Endothelial cell of umbilical vein (primary cell): ENCODE measurements at regions not wholly inside any gene's neighbourhood (a gene's known extent, or its start where the extent isn't known, plus 50 kb on each side); places are given as distances from the start of the nearest gene placed in this dataset.

ENCODE experiments used
- BruUV-seq: library from RNA; stranded (reverse); fragments of 400-500 nt; replicated peaks from 2 replicates; lab custom pipeline; 2021; lab: Mats Ljungman, UMichigan
- CTCF ChIA-PET: fragments of 300-600, 350-600 bp; sonication (Branson Sonifier 250); formaldehyde crosslinking; loops from one replicate; lab custom pipeline; 2021; ENCODE audit warnings: antibody characterized with exemption, inconsistent platforms; lab: Charles Lee
- POLR2A ChIA-PET: fragments of 300-600, 350-600 bp; sonication (Branson Sonifier 250); formaldehyde crosslinking; loops from one replicate; lab custom pipeline; 2021; ENCODE audit warnings: antibody characterized with exemption, inconsistent platforms; lab: Charles Lee
- DNase-seq: peaks from one replicate; pipeline ENCODE4 v3.0.0-alpha.2; 2011; ENCODE audit warnings: low read depth, low spot score
- FAIRE-seq: peaks from 2 replicates; lab custom pipeline; 2011; peaks lifted over from hg19 to GRCh38; lab: Jason Lieb, UNC
- H2AFZ ChIP-seq: 2 replicates; pipeline ENCODE4 v1.6.0; 2012; ENCODE audit warnings: low read depth, low read length, control low read depth, inconsistent platforms
- H3K27ac ChIP-seq: 2 replicates; pipeline ENCODE4 v1.5.1; 2011; ENCODE audit warnings: low read depth, mild to moderate bottlenecking, control low read depth, low read length, moderate library complexity; ENCODE audit not compliant: insufficient read depth
- H3K27me3 ChIP-seq, 2 experiments: 2 replicates each; pipeline versions ENCODE4 v1.6.0 to v1.6.1; 2011; ENCODE audit warnings: low read length in 2 of 2, mixed read lengths in 1 of 2; ENCODE audit not compliant: control insufficient read depth in 2 of 2, insufficient read depth in 2 of 2
- H3K36me3 ChIP-seq, 2 experiments: 2 replicates in 1 of 2; 3 replicates in 1 of 2; pipeline ENCODE4 v1.5.1; 2011; ENCODE audit warnings: low read length in 2 of 2, mild to moderate bottlenecking in 1 of 2, moderate library complexity in 1 of 2; ENCODE audit not compliant: control insufficient read depth in 2 of 2, insufficient read depth in 2 of 2; ENCODE audit errors: extremely low read depth in 1 of 2
- H3K4me1 ChIP-seq: 3 replicates; pipeline ENCODE4 v1.5.1; 2011; ENCODE audit warnings: mild to moderate bottlenecking, low read length; ENCODE audit not compliant: control insufficient read depth, insufficient read depth; ENCODE audit errors: extremely low read depth
- H3K4me2 ChIP-seq: 2 replicates; pipeline ENCODE4 v1.6.1; 2011; ENCODE audit warnings: low read length, control low read depth, mixed read lengths; ENCODE audit not compliant: insufficient read depth
- H3K4me3 ChIP-seq, 3 experiments: fragments of 200-600 bp in 1 of 3; sonication (generic), shearing (Covaris generic) in 1 of 3; replicated peaks in 1 of 3; 2 replicates each; pipeline ENCODE4 v1.5.1; 2011 to 2016; ENCODE audit warnings: control low read depth in 3 of 3, low read length in 3 of 3, mild to moderate bottlenecking in 2 of 3, inconsistent platforms in 1 of 3, low read depth in 1 of 3, moderate library complexity in 1 of 3; ENCODE audit not compliant: insufficient read depth in 1 of 3
- H3K79me2 ChIP-seq: 2 replicates; pipeline ENCODE4 v1.6.0; 2012; ENCODE audit warnings: low read length, inconsistent platforms; ENCODE audit not compliant: control insufficient read depth, insufficient read depth
- H3K9ac ChIP-seq: replicated peaks from 2 replicates; pipeline ENCODE3; 2011; ENCODE audit warnings: low read length, control low read depth; ENCODE audit not compliant: insufficient read depth; ENCODE audit errors: extremely low read depth
- H3K9me1 ChIP-seq: replicated peaks from 3 replicates; pipeline ENCODE4 v1.6.0; 2011; ENCODE audit warnings: mild to moderate bottlenecking, low read length; ENCODE audit not compliant: control insufficient read depth, insufficient read depth; ENCODE audit errors: extremely low read depth
- H3K9me3 ChIP-seq: replicated peaks from 2 replicates; pipeline ENCODE4 v1.5.1; 2012; ENCODE audit warnings: low read length, inconsistent platforms; ENCODE audit not compliant: control insufficient read depth, insufficient read depth
- H4K20me1 ChIP-seq: replicated peaks from 2 replicates; pipeline ENCODE3; 2011; ENCODE audit warnings: mild to moderate bottlenecking, low read length; ENCODE audit not compliant: control insufficient read depth, insufficient read depth; ENCODE audit errors: extremely low read depth
- GATA2 ChIP-seq: IDR thresholded peaks from 2 replicates; pipeline ENCODE4 v1.7.0; 2011; ENCODE audit warnings: low read depth, mild to moderate bottlenecking, moderate library complexity, mixed read lengths, low read length; ENCODE audit not compliant: insufficient read length, insufficient read depth
- JUN ChIP-seq: IDR thresholded peaks from 2 replicates; pipeline ENCODE4 v1.6.1; 2011; ENCODE audit warnings: borderline replicate concordance, low read depth; ENCODE audit not compliant: insufficient read length, insufficient read depth
- MYC ChIP-seq: IDR thresholded peaks from one replicate; pipeline ENCODE4 v1.6.1; 2011; ENCODE audit warnings: mild to moderate bottlenecking, low read depth, low read length
- dilution Hi-C: fragments of 300-500 bp; cut with MboI; formaldehyde crosslinking; loops from one replicate; pipeline ENCODE4 v1.15.0; 2019; ENCODE audit warnings: low sequenced_read_pairs; ENCODE audit not compliant: extremely low pct_ligation_motif_present
- intact Hi-C: fragments of 100-400 bp; cut with micrococcal nuclease; formaldehyde crosslinking; loops from one replicate; pipeline ENCODE4 v1.10.0; 2022
- TF ChIP-seq, protein P1 (sequence below), 2 donors: IDR thresholded peaks; 1 replicate in 1 of 2; 2 replicates in 1 of 2; pipeline ENCODE4 v1.5.1; 2011; ENCODE audit warnings: low read length in 2 of 2, mild to moderate bottlenecking in 2 of 2, moderate library complexity in 2 of 2, control low read depth in 1 of 2, inconsistent platforms in 1 of 2, low read depth in 1 of 2; ENCODE audit not compliant: insufficient read depth in 1 of 2; ENCODE audit errors: extremely low read depth in 1 of 2

- no peaks in the 10 kb centered on the region for H3K4me1 ChIP-seq
- dilution Hi-C loops, result no loop called here
- no peak overlapping the region for H2AFZ ChIP-seq
- H3K36me3 ChIP-seq, result no peaks in the 10 kb centered on the region
- intact Hi-C loops, result loop anchor here (10.0 kb wide), 1 partner anchor 56 kb away; no protein-coding TSS in a partner anchor
- no peak overlapping the region for H3K27ac ChIP-seq
- H3K79me2 ChIP-seq, result no peaks in the 10 kb centered on the region
- no peak overlapping the region for H3K4me2 ChIP-seq
- ChIA-PET POLR2A (no interaction called here), CTCF (interaction anchor here (1.1 kb wide), 1 partner anchor 513 kb away, joined by 3 read pairs; no protein-coding TSS in a partner anchor)
- no TSS peak for BruUV-seq
- H3K27me3 ChIP-seq, result no peaks in the 10 kb centered on the region
- H4K20me1 ChIP-seq, result no peaks in the 10 kb centered on the region
- no peaks in the 10 kb centered on the region for H3K9me1 ChIP-seq
- H3K4me3 ChIP-seq, result no peak overlapping the region
- FAIRE-seq (no peak), DNase-seq (no peak)
- no peak overlapping the region for H3K9ac ChIP-seq
- H3K9me3 ChIP-seq, result no peaks in the 10 kb centered on the region
- TF ChIP-seq GATA2 (no peak), MYC (no peak), JUN (no peak)
- TF ChIP-seq, protein P1, sequence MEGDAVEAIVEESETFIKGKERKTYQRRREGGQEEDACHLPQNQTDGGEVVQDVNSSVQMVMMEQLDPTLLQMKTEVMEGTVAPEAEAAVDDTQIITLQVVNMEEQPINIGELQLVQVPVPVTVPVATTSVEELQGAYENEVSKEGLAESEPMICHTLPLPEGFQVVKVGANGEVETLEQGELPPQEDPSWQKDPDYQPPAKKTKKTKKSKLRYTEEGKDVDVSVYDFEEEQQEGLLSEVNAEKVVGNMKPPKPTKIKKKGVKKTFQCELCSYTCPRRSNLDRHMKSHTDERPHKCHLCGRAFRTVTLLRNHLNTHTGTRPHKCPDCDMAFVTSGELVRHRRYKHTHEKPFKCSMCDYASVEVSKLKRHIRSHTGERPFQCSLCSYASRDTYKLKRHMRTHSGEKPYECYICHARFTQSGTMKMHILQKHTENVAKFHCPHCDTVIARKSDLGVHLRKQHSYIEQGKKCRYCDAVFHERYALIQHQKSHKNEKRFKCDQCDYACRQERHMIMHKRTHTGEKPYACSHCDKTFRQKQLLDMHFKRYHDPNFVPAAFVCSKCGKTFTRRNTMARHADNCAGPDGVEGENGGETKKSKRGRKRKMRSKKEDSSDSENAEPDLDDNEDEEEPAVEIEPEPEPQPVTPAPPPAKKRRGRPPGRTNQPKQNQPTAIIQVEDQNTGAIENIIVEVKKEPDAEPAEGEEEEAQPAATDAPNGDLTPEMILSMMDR (IDR thresholded peaks at IDR 0.05; ENCODE audit: extremely low read depth in 1 of 2, insufficient read depth in 1 of 2, low read depth in 1 of 2, low read length in 2 of 2), result no peak
These were observed 459.1 kb downstream of the DMAC1 start for GRCh38 chr9:7340451-7340850.

GRCh38 chr9:7338586-7339281 is 460.8 kb downstream of the DMAC1 start:
- FAIRE-seq, result no peak
- no peak overlapping the region for H3K4me3 ChIP-seq
- no peaks in the 10 kb centered on the region for H3K4me1 ChIP-seq
- no peak overlapping the region for H3K4me2 ChIP-seq
- no peaks in the 10 kb centered on the region for H3K9me1 ChIP-seq
- intact Hi-C loops (no loop called here), dilution Hi-C loops (no loop called here)
- TF ChIP-seq, protein P1 (IDR thresholded peaks at IDR 0.05; ENCODE audit: extremely low read depth in 1 of 2, insufficient read depth in 1 of 2, low read depth in 1 of 2, low read length in 2 of 2), result no peak
- no peak overlapping the region for H3K9ac ChIP-seq
- no peak for DNase-seq
- no peaks in the 10 kb centered on the region for H3K27me3 ChIP-seq
- BruUV-seq, result no TSS peak
- no peak overlapping the region for H3K27ac ChIP-seq
- POLR2A ChIA-PET, result no interaction called here
- H4K20me1 ChIP-seq, result no peaks in the 10 kb centered on the region
- CTCF ChIA-PET, result no interaction called here
- no peaks in the 10 kb centered on the region for H3K9me3 ChIP-seq
- H3K79me2 ChIP-seq, result no peaks in the 10 kb centered on the region
- no peak overlapping the region for H2AFZ ChIP-seq
- no peaks in the 10 kb centered on the region for H3K36me3 ChIP-seq
